GM21576 (cell line): ENCODE measurements at regions not wholly inside any gene's neighbourhood (a gene's known extent, or its start where the extent isn't known, plus 50 kb on each side); places are given as distances from the start of the nearest gene placed in this dataset.

ENCODE experiments used
- ATAC-seq: cut with Tn5 transposase; IDR thresholded peaks from one replicate; pipeline ENCODE4 v1.9.1; 2021; ENCODE audit warnings: mild to moderate bottlenecking, moderate library complexity; ENCODE audit not compliant: unreplicated experiment

- ATAC-seq: no peak
Observed at GRCh38 chr10:130728531-130729215, 582.8 kb downstream of the TCERG1L start.

GRCh38 chr10:130729876-130730275 lies 581.6 kb downstream of the TCERG1L start:
- ATAC-seq: no peak

- no peak for ATAC-seq
Observed at GRCh38 chr10:130737186-130737585, 574.3 kb downstream of the TCERG1L start.

- ATAC-seq: no peak
Observed at GRCh38 chr10:130737621-130738020, 573.9 kb downstream of the TCERG1L start.

GRCh38 chr10:130739016-130739756 lies 572.3 kb downstream of the TCERG1L start:
- ATAC-seq: no peak

GRCh38 chr10:130739757-130740145 lies 571.8 kb downstream of the TCERG1L start:
- ATAC-seq: no peak

- no peak for ATAC-seq
Observed at GRCh38 chr10:130740166-130740565, 571.4 kb downstream of the TCERG1L start.

GRCh38 chr10:130740915-130741750 lies 570.4 kb downstream of the TCERG1L start:
- no peak for ATAC-seq

- ATAC-seq: no peak
Observed at GRCh38 chr10:130741901-130742855, 569.3 kb downstream of the TCERG1L start.

GRCh38 chr10:130742941-130743675 lies 568.4 kb downstream of the TCERG1L start:
- no peak for ATAC-seq

GRCh38 chr10:130743751-130744271 lies 567.7 kb downstream of the TCERG1L start:
- ATAC-seq: no peak

- no peak for ATAC-seq
Observed at GRCh38 chr10:130744631-130745030, 566.9 kb downstream of the TCERG1L start.

- no peak for ATAC-seq
Observed at GRCh38 chr10:130745251-130745650, 566.3 kb downstream of the TCERG1L start.

- ATAC-seq: no peak
Observed at GRCh38 chr10:130745821-130746220, 565.7 kb downstream of the TCERG1L start.

- no peak for ATAC-seq
Observed at GRCh38 chr10:130746311-130746710, 565.2 kb downstream of the TCERG1L start.

- no peak for ATAC-seq
Observed at GRCh38 chr10:130747356-130747755, 564.2 kb downstream of the TCERG1L start.

GRCh38 chr10:130747946-130748345 lies 563.6 kb downstream of the TCERG1L start:
- no peak for ATAC-seq

GRCh38 chr10:130748409-130749057 lies 563.0 kb downstream of the TCERG1L start:
- ATAC-seq: no peak

GRCh38 chr10:130749911-130750310 lies 561.6 kb downstream of the TCERG1L start:
- no peak for ATAC-seq
